ENCODE measurements at regions not wholly inside any gene's neighbourhood (a gene's known extent, or its start where the extent isn't known, plus 50 kb on each side); places are given as distances from the start of the nearest gene placed in this dataset.

DNA sequence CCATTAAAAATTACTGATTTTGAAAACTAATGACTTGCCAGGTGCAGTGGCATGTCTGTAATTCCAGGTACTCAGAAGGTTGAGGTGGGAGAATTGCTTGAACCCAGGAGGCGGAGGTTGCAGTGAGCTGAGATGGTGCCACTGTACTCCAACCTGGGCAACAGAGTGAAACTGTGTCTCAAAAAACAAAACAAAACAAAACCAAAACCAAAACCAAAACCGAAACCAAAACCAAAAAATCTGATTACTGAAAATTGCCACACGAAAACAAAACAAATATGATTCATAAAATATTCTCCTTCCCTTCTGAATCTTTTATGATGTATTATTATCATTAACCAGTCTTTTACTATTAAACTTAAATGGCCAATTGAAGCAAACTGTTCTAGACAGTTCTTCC, 74.1 kb downstream of the SERINC2 start:
- TF ChIP-seq, protein P1, sequence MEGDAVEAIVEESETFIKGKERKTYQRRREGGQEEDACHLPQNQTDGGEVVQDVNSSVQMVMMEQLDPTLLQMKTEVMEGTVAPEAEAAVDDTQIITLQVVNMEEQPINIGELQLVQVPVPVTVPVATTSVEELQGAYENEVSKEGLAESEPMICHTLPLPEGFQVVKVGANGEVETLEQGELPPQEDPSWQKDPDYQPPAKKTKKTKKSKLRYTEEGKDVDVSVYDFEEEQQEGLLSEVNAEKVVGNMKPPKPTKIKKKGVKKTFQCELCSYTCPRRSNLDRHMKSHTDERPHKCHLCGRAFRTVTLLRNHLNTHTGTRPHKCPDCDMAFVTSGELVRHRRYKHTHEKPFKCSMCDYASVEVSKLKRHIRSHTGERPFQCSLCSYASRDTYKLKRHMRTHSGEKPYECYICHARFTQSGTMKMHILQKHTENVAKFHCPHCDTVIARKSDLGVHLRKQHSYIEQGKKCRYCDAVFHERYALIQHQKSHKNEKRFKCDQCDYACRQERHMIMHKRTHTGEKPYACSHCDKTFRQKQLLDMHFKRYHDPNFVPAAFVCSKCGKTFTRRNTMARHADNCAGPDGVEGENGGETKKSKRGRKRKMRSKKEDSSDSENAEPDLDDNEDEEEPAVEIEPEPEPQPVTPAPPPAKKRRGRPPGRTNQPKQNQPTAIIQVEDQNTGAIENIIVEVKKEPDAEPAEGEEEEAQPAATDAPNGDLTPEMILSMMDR (IDR thresholded peaks at IDR 0.05) = no peak
- TF ChIP-seq POLR2A (IDR thresholded peaks at IDR 0.05) = no peak
- TF ChIP-seq POLR2AphosphoS5 (IDR thresholded peaks at IDR 0.05) = no peak
- no peak for TF ChIP-seq EP300 (IDR thresholded peaks at IDR 0.05)

Measured in sigmoid colon (tissue), 4 donors.